HepG2 (cell line): ENCODE measurements at regions not wholly inside any gene's neighbourhood (a gene's known extent, or its start where the extent isn't known, plus 50 kb on each side); places are given as distances from the start of the nearest gene placed in this dataset.

Source experiments
- ASH2L ChIP-seq: fragments of 300-600, 200-600 bp; sonication (generic); IDR thresholded peaks from 2 replicates; pipeline ENCODE4 v1.7.0; 2017; ENCODE audit warnings: low read depth, mild to moderate bottlenecking, moderate library complexity, mixed read lengths, low read length; ENCODE audit not compliant: insufficient read length
- CBX5 ChIP-seq: sonication (generic); formaldehyde crosslinking; IDR thresholded peaks from 2 replicates; pipeline ENCODE4 v1.4.0; 2020; ENCODE audit warnings: missing genetic modification reagents, borderline replicate concordance
- CREB3 ChIP-seq: sonication (generic); formaldehyde crosslinking; IDR thresholded peaks from 2 replicates; pipeline ENCODE4 v1.5.0; 2020; ENCODE audit warnings: missing genetic modification reagents
- DPF2 ChIP-seq: sonication (generic); formaldehyde crosslinking; IDR thresholded peaks from 2 replicates; pipeline ENCODE4 v1.4.0; 2020; ENCODE audit warnings: mild to moderate bottlenecking, low read depth, missing genetic modification reagents, borderline replicate concordance
- HINFP ChIP-seq: sonication (generic); formaldehyde crosslinking; IDR thresholded peaks from 2 replicates; pipeline ENCODE4 v1.4.0; 2020; ENCODE audit warnings: low read depth, mild to moderate bottlenecking, missing genetic modification reagents
- IKZF1 ChIP-seq: fragments of 450-650 bp; IDR thresholded peaks from 2 replicates; pipeline ENCODE4 v1.7.1; 2016
- MZF1 ChIP-seq: sonication (generic); formaldehyde crosslinking; IDR thresholded peaks from 2 replicates; pipeline ENCODE4 v1.8.1; 2023; ENCODE audit warnings: mild to moderate bottlenecking, missing genetic modification reagents, borderline replicate concordance
- PREB ChIP-seq: sonication (generic); formaldehyde crosslinking; IDR thresholded peaks from 2 replicates; pipeline ENCODE4 v1.4.0; 2020; ENCODE audit warnings: missing genetic modification reagents
- RFX1 ChIP-seq: fragments of 450-650 bp; IDR thresholded peaks from 2 replicates; pipeline ENCODE4 v1.6.1; 2017
- RXRB ChIP-seq: IDR thresholded peaks from 2 replicates; pipeline ENCODE4 v1.6.1; 2016; ENCODE audit warnings: borderline replicate concordance, missing genetic modification reagents, missing compliant biosample characterization
- ZFP91 ChIP-seq: sonication (generic); formaldehyde crosslinking; IDR thresholded peaks from 2 replicates; pipeline ENCODE4 v1.9.0; 2022; ENCODE audit warnings: missing genetic modification reagents, mild to moderate bottlenecking, borderline replicate concordance
- ZMAT3 ChIP-seq: sonication (generic); formaldehyde crosslinking; conservative IDR thresholded peaks from 2 replicates; pipeline ENCODE4 v1.7.0; 2021; ENCODE audit warnings: missing genetic modification reagents
- ZMYM3 ChIP-seq: sonication (generic); formaldehyde crosslinking; IDR thresholded peaks from 2 replicates; pipeline ENCODE4 v1.5.1; 2020; ENCODE audit warnings: mild to moderate bottlenecking, missing genetic modification reagents
- ZNF275 ChIP-seq: sonication (generic); formaldehyde crosslinking; IDR thresholded peaks from 2 replicates; pipeline ENCODE4 v1.8.0; 2022; ENCODE audit warnings: missing genetic modification reagents, mild to moderate bottlenecking, inconsistent platforms, borderline replicate concordance
- ZNF343 ChIP-seq: sonication (generic); formaldehyde crosslinking; IDR thresholded peaks from 2 replicates; pipeline ENCODE4 v1.4.0; 2020; ENCODE audit warnings: mild to moderate bottlenecking, missing genetic modification reagents
- ZNF367 ChIP-seq: sonication (generic); formaldehyde crosslinking; IDR thresholded peaks from 2 replicates; pipeline ENCODE4 v1.4.0; 2020; ENCODE audit warnings: missing genetic modification reagents, borderline replicate concordance
- ZNF563 ChIP-seq: sonication (generic); formaldehyde crosslinking; IDR thresholded peaks from 2 replicates; pipeline ENCODE4 v1.8.0; 2022; ENCODE audit warnings: mild to moderate bottlenecking, moderate library complexity, missing genetic modification reagents
- ZNF597 ChIP-seq: sonication (generic); formaldehyde crosslinking; IDR thresholded peaks from 2 replicates; pipeline ENCODE4 v1.5.0; 2020; ENCODE audit warnings: missing genetic modification reagents
- ZNF746 ChIP-seq: sonication (generic); formaldehyde crosslinking; IDR thresholded peaks from 2 replicates; pipeline ENCODE4 v1.8.0; 2022; ENCODE audit warnings: mild to moderate bottlenecking, missing genetic modification reagents
- ZNF75D ChIP-seq: sonication (generic); formaldehyde crosslinking; IDR thresholded peaks from 2 replicates; pipeline ENCODE4 v1.8.1; 2023; ENCODE audit warnings: missing genetic modification reagents, mild to moderate bottlenecking, borderline replicate concordance
- TF ChIP-seq, protein P1 (sequence below): conservative IDR thresholded peaks from 2 replicates; pipeline ENCODE4 v1.6.1; 2018; ENCODE audit warnings: missing genetic modification reagents

- TF ChIP-seq HINFP (CRISPR knock-in tag): no peak
- TF ChIP-seq ASH2L: peak; percentile 18
- TF ChIP-seq, protein P1, sequence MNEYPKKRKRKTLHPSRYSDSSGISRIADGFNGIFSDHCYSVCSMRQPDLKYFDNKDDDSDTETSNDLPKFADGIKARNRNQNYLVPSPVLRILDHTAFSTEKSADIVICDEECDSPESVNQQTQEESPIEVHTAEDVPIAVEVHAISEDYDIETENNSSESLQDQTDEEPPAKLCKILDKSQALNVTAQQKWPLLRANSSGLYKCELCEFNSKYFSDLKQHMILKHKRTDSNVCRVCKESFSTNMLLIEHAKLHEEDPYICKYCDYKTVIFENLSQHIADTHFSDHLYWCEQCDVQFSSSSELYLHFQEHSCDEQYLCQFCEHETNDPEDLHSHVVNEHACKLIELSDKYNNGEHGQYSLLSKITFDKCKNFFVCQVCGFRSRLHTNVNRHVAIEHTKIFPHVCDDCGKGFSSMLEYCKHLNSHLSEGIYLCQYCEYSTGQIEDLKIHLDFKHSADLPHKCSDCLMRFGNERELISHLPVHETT (CRISPR knock-in tag): no peak
- TF ChIP-seq RXRB (CRISPR knock-in tag): peak; percentile 53; the same call in 1 of the 2 replicates
- TF ChIP-seq CREB3 (CRISPR knock-in tag): no peak
- TF ChIP-seq ZFP91: no peak
- 0 out of 2 replicates have a peak, but pooled peaks have one; percentile 35 for TF ChIP-seq DPF2
- TF ChIP-seq IKZF1: no peak
- TF ChIP-seq ZMAT3 (CRISPR knock-in tag): no peak
- no peak for TF ChIP-seq ZNF563 (CRISPR knock-in tag)
- TF ChIP-seq ZNF597 (CRISPR knock-in tag): no peak
- TF ChIP-seq ZNF367 (CRISPR knock-in tag): no peak
- no peak for TF ChIP-seq RFX1
- TF ChIP-seq ZNF343 (CRISPR knock-in tag): no peak
- TF ChIP-seq PREB (CRISPR knock-in tag): no peak
- no peak for TF ChIP-seq CBX5 (CRISPR knock-in tag)
- no peak; the same call in 1 of the 2 replicates for TF ChIP-seq ZNF275 (CRISPR knock-in tag)
- TF ChIP-seq ZNF75D (CRISPR knock-in tag): no peak
- TF ChIP-seq ZMYM3 (CRISPR knock-in tag): no peak
- no peak for TF ChIP-seq ZNF746 (CRISPR knock-in tag)
- TF ChIP-seq MZF1 (CRISPR knock-in tag): no peak
Observed at GRCh38 chr2:53104263-53104662, 663.3 kb upstream of the CHAC2 start (continued).
